Astrocyte (in vitro differentiated cells and primary cell): ENCODE measurements at regions not wholly inside any gene's neighbourhood (a gene's known extent, or its start where the extent isn't known, plus 50 kb on each side); places are given as distances from the start of the nearest gene placed in this dataset.

ENCODE experiments used
- CTCF ChIP-seq: IDR thresholded peaks from 2 replicates; pipeline ENCODE4 v1.5.1; 2011; ENCODE audit warnings: low read depth, mild to moderate bottlenecking, inconsistent platforms, low read length, moderate library complexity; ENCODE audit not compliant: insufficient read depth
- EZH2 ChIP-seq: IDR thresholded peaks from 2 replicates; pipeline ENCODE4 v1.6.1; 2012; ENCODE audit warnings: mild to moderate bottlenecking, low read length, inconsistent platforms; ENCODE audit not compliant: insufficient read depth

- TF ChIP-seq EZH2 = no peak
- no peak for TF ChIP-seq CTCF
Observed at GRCh38 chr10:43949351-43949750, 300.7 kb upstream of the ZNF32 start.
